GM19351 (cell line): ENCODE measurements at regions not wholly inside any gene's neighbourhood (a gene's known extent, or its start where the extent isn't known, plus 50 kb on each side); places are given as distances from the start of the nearest gene placed in this dataset.
A peak's percentile ranks its signal among the peaks of the same experiment; 100 is the strongest.

Source experiments
- ATAC-seq: cut with Tn5 transposase; IDR thresholded peaks from one replicate; pipeline ENCODE4 v1.9.1; 2021; ENCODE audit warnings: mild to moderate bottlenecking, moderate library complexity; ENCODE audit not compliant: unreplicated experiment

- ATAC-seq: no peak
Measured at GRCh38 chr20:40547483-40548091, 141.4 kb downstream of the MAFB start.

- no peak for ATAC-seq
Measured at GRCh38 chr20:40545478-40545877, 143.6 kb downstream of the MAFB start.

DNA sequence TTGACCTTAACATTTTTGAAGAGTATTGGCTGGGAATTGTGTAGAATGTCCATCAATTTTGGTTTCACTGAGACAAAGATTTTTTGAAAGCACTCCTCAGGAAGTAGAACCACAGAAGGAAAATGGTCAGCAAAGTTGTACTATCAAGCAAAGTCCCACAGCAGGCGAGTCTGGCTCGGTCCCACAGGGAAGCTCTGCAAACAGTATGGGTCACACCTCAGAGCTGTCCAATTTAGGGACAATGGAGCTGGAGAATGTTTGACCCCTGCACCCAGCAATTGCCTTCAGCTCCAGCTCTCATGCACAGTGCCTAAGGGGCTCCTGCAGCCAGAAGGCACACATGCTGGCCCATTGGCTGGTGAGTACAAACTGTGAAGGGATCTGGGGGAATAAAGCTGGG, 147.0 kb downstream of the MAFB start:
- no peak for ATAC-seq

DNA sequence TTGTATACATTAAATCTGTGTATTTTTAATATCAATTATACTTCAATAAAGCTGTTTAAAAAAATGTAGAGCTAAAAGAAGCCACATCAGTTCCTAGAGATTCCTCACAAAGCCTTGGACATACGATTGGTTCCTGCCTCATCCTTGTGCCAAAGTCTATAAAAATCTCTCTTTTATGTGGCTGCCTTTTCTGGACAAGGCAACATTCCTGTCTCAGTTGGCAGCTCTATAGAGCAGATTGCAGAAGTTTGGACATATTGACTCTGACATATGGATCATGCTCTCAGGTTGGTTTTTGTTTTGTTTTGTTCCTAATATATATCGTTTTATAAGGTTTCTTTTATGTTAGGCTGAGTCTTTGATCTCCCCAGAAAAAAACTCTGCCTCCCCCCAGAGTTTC, 148.9 kb downstream of the MAFB start:
- ATAC-seq: no peak

DNA sequence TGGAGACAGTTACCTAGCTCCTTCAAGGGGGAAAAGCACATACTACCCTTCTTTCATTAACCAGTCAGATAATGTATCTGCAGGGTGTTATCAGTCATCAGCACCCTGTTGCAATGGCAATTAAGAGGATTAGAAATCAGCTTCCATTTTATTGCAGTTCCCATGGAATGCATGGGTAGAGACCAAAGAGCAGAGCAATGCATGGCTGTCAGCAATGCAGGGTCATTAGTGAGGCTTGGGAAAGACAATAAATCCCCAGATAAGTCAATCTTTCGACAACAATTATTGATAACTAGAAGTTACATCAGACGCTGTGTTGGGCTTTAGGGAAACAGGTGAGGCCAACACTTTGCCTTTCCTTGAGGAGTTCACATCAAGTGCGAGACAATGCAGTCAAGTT, 150.9 kb downstream of the MAFB start:
- no peak for ATAC-seq

DNA sequence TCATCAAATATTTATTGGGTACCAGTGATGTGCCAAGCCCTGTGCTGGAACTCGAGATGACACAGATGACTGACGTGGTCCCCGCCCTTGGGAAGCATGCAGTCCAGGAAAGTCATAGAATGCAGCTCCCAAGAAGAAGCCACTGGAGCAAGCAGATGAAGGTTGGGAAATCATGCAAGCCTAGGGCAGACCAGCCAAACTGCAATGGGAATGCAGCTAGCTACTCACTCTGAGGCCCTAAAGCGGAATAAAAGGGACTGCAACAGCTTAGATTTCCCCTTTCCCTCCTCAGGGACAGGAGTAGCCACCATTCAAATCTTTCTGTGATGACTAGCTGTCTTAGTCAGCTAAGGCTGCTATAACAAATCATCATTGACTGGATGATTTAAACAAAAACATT, 152.2 kb downstream of the MAFB start:
- ATAC-seq: no peak

GRCh38 chr20:40535816-40536215, 153.2 kb downstream of the MAFB start:
- ATAC-seq: no peak

GRCh38 chr20:40532103-40532502, 156.9 kb downstream of the MAFB start:
- ATAC-seq: no peak

DNA sequence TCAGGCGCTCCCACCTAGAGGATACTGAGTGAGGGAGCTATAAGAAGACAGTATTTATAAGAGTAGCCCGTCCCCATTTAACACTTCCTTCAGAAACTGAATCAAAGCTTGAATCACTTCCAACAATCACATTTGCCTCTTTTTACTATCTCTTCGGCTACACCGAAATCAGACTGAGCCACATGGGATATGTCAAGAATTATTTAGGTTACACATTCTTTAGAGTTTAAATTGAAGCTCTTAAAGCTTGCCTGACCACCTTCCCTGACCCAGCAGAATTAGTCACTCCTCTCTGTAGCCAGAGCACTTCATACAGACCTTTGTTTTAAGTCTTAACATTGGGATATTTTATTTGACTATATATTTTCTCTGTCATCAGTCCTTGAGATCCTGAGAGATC, 163.7 kb downstream of the MAFB start:
- ATAC-seq: no peak

DNA sequence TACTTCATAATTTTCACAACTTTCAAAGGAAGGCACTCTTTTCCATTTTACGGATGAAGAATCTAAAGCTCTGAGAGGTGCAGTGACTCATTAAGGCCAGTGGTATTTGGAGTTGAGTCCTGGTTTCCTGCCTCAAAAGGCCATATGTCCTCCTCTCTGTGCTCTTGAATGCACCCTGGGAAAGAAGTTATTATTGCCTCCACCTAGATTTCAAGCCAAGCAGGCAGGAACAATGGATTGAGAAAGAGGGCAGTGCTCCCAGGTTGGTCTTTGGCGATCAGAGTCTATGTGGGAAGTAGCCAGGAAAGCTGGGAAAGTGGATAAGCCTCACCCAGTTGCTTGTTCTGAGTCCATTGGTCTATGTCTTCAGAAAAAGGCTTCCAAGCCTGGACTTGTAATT, 165.0 kb downstream of the MAFB start:
- no peak for ATAC-seq

DNA sequence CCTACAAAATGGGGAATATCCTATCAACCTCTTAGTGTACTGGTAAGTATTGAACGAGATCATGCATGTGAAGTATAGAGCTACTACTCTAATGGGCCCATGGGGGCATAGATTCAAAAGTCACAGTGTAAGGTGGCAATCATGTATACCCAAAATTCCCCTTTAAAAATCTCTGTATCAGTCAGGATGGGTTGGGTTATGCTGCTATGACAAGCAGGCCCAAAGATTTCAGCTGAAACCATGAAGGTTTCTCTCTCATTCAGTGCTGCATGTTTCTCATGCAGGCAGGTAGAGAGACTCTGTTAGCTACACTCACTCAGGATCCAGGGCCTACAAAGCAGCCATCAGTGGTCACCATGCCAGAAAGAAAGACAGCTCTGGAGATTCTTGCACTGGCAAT, 166.6 kb downstream of the MAFB start:
- no peak for ATAC-seq

DNA sequence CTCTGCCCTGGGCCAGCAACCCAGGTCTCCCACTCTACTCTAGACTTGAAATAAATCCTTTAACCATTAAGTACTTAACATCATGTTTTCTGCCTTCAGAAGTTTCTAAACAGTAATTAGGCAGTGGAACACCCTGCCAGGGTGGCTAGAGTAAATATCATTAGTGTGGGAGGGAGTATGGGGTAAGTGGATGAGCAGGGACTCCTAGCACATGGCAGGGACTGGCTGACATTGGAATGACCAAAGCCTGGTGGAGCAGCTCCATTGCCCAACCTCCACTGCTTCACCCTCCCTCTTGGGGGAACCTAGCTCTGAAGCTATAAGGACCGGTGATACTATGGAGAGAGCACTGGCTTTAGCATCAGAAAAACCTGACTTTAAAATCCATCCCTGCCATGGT, 167.1 kb downstream of the MAFB start:
- no peak for ATAC-seq

- ATAC-seq: no peak
Measured at GRCh38 chr20:40519918-40520317, 169.1 kb downstream of the MAFB start.

- no peak for ATAC-seq
Measured at GRCh38 chr20:40512994-40513393, 176.0 kb downstream of the MAFB start.

GRCh38 chr20:40512591-40512990, 176.4 kb downstream of the MAFB start:
- no peak for ATAC-seq

- ATAC-seq: no peak
Measured at GRCh38 chr20:40511478-40511877, 177.6 kb downstream of the MAFB start.

DNA sequence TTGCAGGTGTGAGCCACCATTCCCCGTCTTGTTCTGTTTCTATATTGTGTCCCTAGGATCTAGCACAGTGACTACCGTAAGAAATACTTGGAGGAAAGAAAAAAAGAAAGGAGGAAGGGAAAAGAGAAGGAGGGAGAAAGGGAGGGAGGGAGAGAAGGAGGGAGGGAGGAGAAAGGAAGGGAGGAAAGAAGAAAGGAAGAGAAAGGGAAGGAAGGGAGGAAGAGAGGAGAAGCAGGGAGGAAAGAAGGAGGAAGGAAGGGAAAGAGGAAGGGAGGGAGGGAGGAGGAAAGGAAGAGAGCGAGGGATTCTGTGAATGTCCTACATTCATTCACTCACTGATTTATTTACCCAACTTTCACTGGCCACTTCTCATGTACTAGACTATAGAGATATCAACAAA, 178.4 kb downstream of the MAFB start:
- ATAC-seq: no peak

DNA sequence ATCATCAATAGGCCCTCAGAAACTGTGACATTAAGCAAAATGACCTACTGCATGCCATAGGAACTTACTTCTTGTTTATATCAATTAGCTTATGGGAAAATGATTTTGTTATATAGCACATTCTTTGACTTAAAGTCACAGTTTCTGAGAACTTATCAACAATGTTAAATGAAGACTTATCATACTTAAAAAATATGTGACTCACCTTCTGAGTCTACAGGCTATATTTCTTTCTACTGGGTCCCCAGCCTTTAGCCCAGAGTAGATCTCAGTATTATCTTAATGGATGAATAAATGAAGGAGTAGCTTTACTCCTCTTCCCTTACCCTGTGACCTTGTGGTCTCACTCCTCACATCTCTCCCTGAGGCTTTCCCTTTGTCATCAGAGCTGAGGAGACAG, 180.2 kb downstream of the MAFB start:
- ATAC-seq: no peak

GRCh38 chr20:40506537-40506939, 182.5 kb downstream of the MAFB start:
- no peak for ATAC-seq

DNA sequence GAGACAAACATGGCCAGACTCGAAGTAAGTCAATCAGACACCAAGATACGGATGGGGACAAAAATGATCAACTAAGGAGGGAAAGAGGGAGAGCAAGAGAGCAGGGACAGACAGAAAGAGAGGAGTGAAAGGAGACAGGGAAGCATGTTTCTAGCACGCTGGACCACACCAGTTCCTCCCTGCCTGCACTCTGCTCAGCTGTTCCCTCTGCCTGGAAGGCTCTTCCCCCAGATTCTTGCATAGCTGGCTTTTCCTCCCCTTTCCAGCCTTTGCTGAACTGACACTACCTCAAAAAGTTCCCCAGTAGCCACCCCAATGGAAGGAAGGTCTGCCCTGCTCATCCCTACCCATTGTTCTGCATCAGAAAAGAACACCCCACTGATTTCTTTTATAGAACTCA, 185.9 kb downstream of the MAFB start:
- ATAC-seq: no peak

- no peak for ATAC-seq
Measured at GRCh38 chr20:40502576-40502975, 186.5 kb downstream of the MAFB start.

DNA sequence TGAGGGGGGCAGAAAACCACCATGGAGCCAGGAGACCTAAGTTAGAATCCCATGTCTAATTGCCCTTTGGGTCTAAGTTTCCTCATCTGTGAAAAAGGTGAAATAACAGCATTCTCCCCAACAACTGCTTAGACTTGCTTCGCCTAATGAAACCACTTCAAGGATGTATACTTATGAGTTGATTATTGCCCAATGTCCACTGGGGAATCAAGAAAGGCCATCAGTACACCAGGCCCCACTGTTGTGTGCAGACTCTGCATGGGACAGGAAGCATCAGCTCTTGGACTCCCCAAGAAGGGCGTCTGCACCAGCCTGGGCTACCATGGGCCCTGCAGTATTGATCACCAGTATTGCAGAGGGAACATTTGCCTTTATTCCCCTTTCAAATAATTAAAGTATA, 189.6 kb downstream of the MAFB start:
- ATAC-seq: no peak

- peak; percentile 63 for ATAC-seq
Measured at GRCh38 chr20:40497899-40498691, 190.9 kb downstream of the MAFB start.
